ENCODE measurements at regions not wholly inside any gene's neighbourhood (a gene's known extent, or its start where the extent isn't known, plus 50 kb on each side); places are given as distances from the start of the nearest gene placed in this dataset.

GRCh38 chr1:98260839-98261238 is 340.0 kb upstream of the DPYD start:
- no peak for DNase-seq (ENCODE audit: low read depth)
- Histone ChIP-seq H3K27me3 (ENCODE audit: control insufficient read depth, insufficient read depth, low read length) (no peaks in the 10 kb centered on the region), H3K4me3 (ENCODE audit: low read depth, low read length) (no peak overlapping the region), H3K36me3 (ENCODE audit: control insufficient read depth, insufficient read depth, low read length) (no peaks in the 10 kb centered on the region)
- no peak for TF ChIP-seq CTCF (IDR thresholded peaks at IDR 0.05; ENCODE audit: insufficient read depth, low read length, poor library complexity, severe bottlenecking)

- no peak for TF ChIP-seq CTCF (IDR thresholded peaks at IDR 0.05; ENCODE audit: insufficient read depth, low read length, poor library complexity, severe bottlenecking)
These were observed 339.6 kb upstream of the DPYD start for GRCh38 chr1:98260412-98260811.

GRCh38 chr1:98256700-98257099 is 335.9 kb upstream of the DPYD start:
- no peak overlapping the region for H3K4me3 ChIP-seq (ENCODE audit: low read depth, low read length)
- no peaks in the 10 kb centered on the region for H3K36me3 ChIP-seq (ENCODE audit: control insufficient read depth, insufficient read depth, low read length)
- no peak for TF ChIP-seq CTCF (IDR thresholded peaks at IDR 0.05; ENCODE audit: insufficient read depth, low read length, poor library complexity, severe bottlenecking)
- no peak for DNase-seq (ENCODE audit: low read depth)
- no peaks in the 10 kb centered on the region for H3K27me3 ChIP-seq (ENCODE audit: control insufficient read depth, insufficient read depth, low read length)

More at GRCh38 chr1:98260412-98260811, 339.6 kb upstream of the DPYD start:
- no peak for DNase-seq (ENCODE audit: low read depth)
- no peak overlapping the region for H3K4me3 ChIP-seq (ENCODE audit: low read depth, low read length)
- no peaks in the 10 kb centered on the region for H3K27me3 ChIP-seq (ENCODE audit: control insufficient read depth, insufficient read depth, low read length)
- no peaks in the 10 kb centered on the region for H3K36me3 ChIP-seq (ENCODE audit: control insufficient read depth, insufficient read depth, low read length)

- Histone ChIP-seq H3K36me3 (ENCODE audit: control insufficient read depth, insufficient read depth, low read length) (no peaks in the 10 kb centered on the region), H3K27me3 (ENCODE audit: control insufficient read depth, insufficient read depth, low read length) (no peaks in the 10 kb centered on the region), H3K4me3 (ENCODE audit: low read depth, low read length) (no peak overlapping the region)
- no peak for TF ChIP-seq CTCF (IDR thresholded peaks at IDR 0.05; ENCODE audit: insufficient read depth, low read length, poor library complexity, severe bottlenecking)
- DNase-seq (ENCODE audit: low read depth), result no peak
These were observed 332.3 kb upstream of the DPYD start for GRCh38 chr1:98253145-98253544.

GRCh38 chr1:98251497-98251896 is 330.7 kb upstream of the DPYD start:
- Histone ChIP-seq H3K4me3 (ENCODE audit: low read depth, low read length) (no peak overlapping the region), H3K36me3 (ENCODE audit: control insufficient read depth, insufficient read depth, low read length) (no peaks in the 10 kb centered on the region), H3K27me3 (ENCODE audit: control insufficient read depth, insufficient read depth, low read length) (no peaks in the 10 kb centered on the region)
- no peak for DNase-seq (ENCODE audit: low read depth)
- no peak for TF ChIP-seq CTCF (IDR thresholded peaks at IDR 0.05; ENCODE audit: insufficient read depth, low read length, poor library complexity, severe bottlenecking)

- Histone ChIP-seq H3K36me3 (ENCODE audit: control insufficient read depth, insufficient read depth, low read length) (no peaks in the 10 kb centered on the region), H3K27me3 (ENCODE audit: control insufficient read depth, insufficient read depth, low read length) (no peaks in the 10 kb centered on the region), H3K4me3 (ENCODE audit: low read depth, low read length) (no peak overlapping the region)
- TF ChIP-seq CTCF (IDR thresholded peaks at IDR 0.05; ENCODE audit: insufficient read depth, low read length, poor library complexity, severe bottlenecking), result no peak
- DNase-seq (ENCODE audit: low read depth), result no peak
These were observed 311.8 kb upstream of the DPYD start for GRCh38 chr1:98232678-98233077.

All from kidney epithelial cell (primary cell).